Heart left ventricle (tissue), 13 donors: ENCODE measurements at regions not wholly inside any gene's neighbourhood (a gene's known extent, or its start where the extent isn't known, plus 50 kb on each side); places are given as distances from the start of the nearest gene placed in this dataset.

Source experiments
- CTCF ChIP-seq, 12 donors: fragments of 200-600 bp; sonication (generic) in 4 of 12; IDR thresholded peaks; one replicate each; pipeline versions ENCODE4 v1.5.0 to v1.8.0; 2018 to 2022; ENCODE audit warnings: antibody characterized with exemption in 12 of 12, mild to moderate bottlenecking in 5 of 12
- POLR2A ChIP-seq, 2 donors: fragments of 450-650 bp; IDR thresholded peaks; one replicate each; pipeline ENCODE4 v1.6.1; 2017; ENCODE audit warnings: antibody characterized with exemption in 2 of 2, mild to moderate bottlenecking in 2 of 2, moderate library complexity in 2 of 2
- donor health status: ischemic (EF 13 %, LVEDD 7.1; RV severe dilation, severe dysfunction).
- donor health status: DM: no; HTN: yes; CAD: no.
- donor health status: DM: no; HTN: no; CAD: no.
- donor health status: ischemic (EF 25% LVEDD 6.9; RV normal size, moderate dysfunction).
- donor health status: ischemic (EF 25% LVEDD 5.7; RV mildly dilated, moderate dysfunction).
- donor health status: ischemic (EF 35%, LVEDD 5.7; RV mildly dilated, moderate dysfunction).
- donor health status: nonischemic (EF 11% LVEDD 7.7; RV severe dilation, severe dysfunction).
- donor health status: DM: yes; HTN: yes; CAD: no.
- donor health status: PGD.
- donor health status: ischemic (EF 29% LVEDD 5.4; RV normal size, mild dysfunction).
- donor health status: nonischemic (EF 23%, LVEDD 6.1; RV moderate dilation, normal function).

GRCh38 chr11:116072601-116073410 is 568.6 kb upstream of the CADM1 start:
- no peak for TF ChIP-seq CTCF (IDR thresholded peaks at IDR 0.05)
- TF ChIP-seq POLR2A (IDR thresholded peaks at IDR 0.05) = no peak
